Neural cell (in vitro differentiated cells): ENCODE measurements at regions not wholly inside any gene's neighbourhood (a gene's known extent, or its start where the extent isn't known, plus 50 kb on each side); places are given as distances from the start of the nearest gene placed in this dataset.

Source experiments
- CTCF ChIP-seq: fragments of 450-650 bp; IDR thresholded peaks from 2 replicates; pipeline ENCODE4 v1.5.1; 2014; ENCODE audit warnings: antibody characterized with exemption, mild to moderate bottlenecking, moderate library complexity; ENCODE audit not compliant: poor library complexity, severe bottlenecking
- EP300 ChIP-seq: fragments of 450-650 bp; conservative IDR thresholded peaks from 2 replicates; pipeline ENCODE4 v1.6.1; 2014; ENCODE audit warnings: antibody characterized with exemption, mild to moderate bottlenecking, moderate library complexity; ENCODE audit not compliant: poor library complexity, severe bottlenecking

- TF ChIP-seq CTCF (no peak), EP300 (no peak)
Measured at GRCh38 chr10:8719971-8720370, 665.5 kb downstream of the GATA3 start.
